ENCODE measurements at regions not wholly inside any gene's neighbourhood (a gene's known extent, or its start where the extent isn't known, plus 50 kb on each side); places are given as distances from the start of the nearest gene placed in this dataset.

- no peak for FAIRE-seq
- no peak for TF ChIP-seq CTCF (IDR thresholded peaks at IDR 0.05)
- no peaks in the 10 kb centered on the region for H3K36me3 ChIP-seq
- no peaks in the 10 kb centered on the region for H3K9me3 ChIP-seq
- WGBS, 2 donors = 92 to 93% methylated on average over 1 of the region's 1 CpG
- DNase-seq = no peak
- no peaks in the 10 kb centered on the region for H3K27me3 ChIP-seq
- no peak for ATAC-seq
- intact Hi-C loops (cut with DNase I) = no loop called here
- no peaks in the 10 kb centered on the region for H3K4me1 ChIP-seq
- no peak overlapping the region for H3K27ac ChIP-seq
- no peak overlapping the region for H3K4me3 ChIP-seq
Observed at GRCh38 chr20:24149175-24149574, 160.6 kb upstream of the GGTLC1 start.

- intact Hi-C loops (cut with DNase I) = no loop called here
- H3K4me1 ChIP-seq = no peaks in the 10 kb centered on the region
- ATAC-seq = no peak
- H3K27ac ChIP-seq = no peak overlapping the region
- WGBS, 2 donors = 80 to 86% methylated on average over 7 of the region's 7 CpGs
- TF ChIP-seq CTCF (IDR thresholded peaks at IDR 0.05) = no peak
- no peak for DNase-seq
- H3K27me3 ChIP-seq = no peaks in the 10 kb centered on the region
- H3K36me3 ChIP-seq = no peaks in the 10 kb centered on the region
- FAIRE-seq = no peak
- no peaks in the 10 kb centered on the region for H3K9me3 ChIP-seq
- H3K4me3 ChIP-seq = no peak overlapping the region
Observed at GRCh38 chr20:24148372-24148771, 159.8 kb upstream of the GGTLC1 start.

GRCh38 chr20:24147961-24148360 is 159.4 kb upstream of the GGTLC1 start:
- no peak for DNase-seq
- intact Hi-C loops (cut with DNase I) = no loop called here
- no peak for ATAC-seq
- no peak for TF ChIP-seq CTCF (IDR thresholded peaks at IDR 0.05)
- Histone ChIP-seq H3K27ac (no peak overlapping the region), H3K4me3 (no peak overlapping the region), H3K4me1 (no peaks in the 10 kb centered on the region), H3K36me3 (no peaks in the 10 kb centered on the region), H3K9me3 (no peaks in the 10 kb centered on the region), H3K27me3 (no peaks in the 10 kb centered on the region)
- 57 to 63% methylated on average over 4 of the region's 4 CpGs for WGBS, 2 donors
- FAIRE-seq = no peak

- no peaks in the 10 kb centered on the region for H3K27me3 ChIP-seq
- no peak for FAIRE-seq
- no peak for TF ChIP-seq CTCF (IDR thresholded peaks at IDR 0.05)
- no peak overlapping the region for H3K4me3 ChIP-seq
- WGBS, 2 donors = 83% methylated on average over 5 of the region's 5 CpGs
- no peaks in the 10 kb centered on the region for H3K36me3 ChIP-seq
- H3K4me1 ChIP-seq = no peaks in the 10 kb centered on the region
- no peak overlapping the region for H3K27ac ChIP-seq
- no peak for ATAC-seq
- intact Hi-C loops (cut with DNase I) = no loop called here
- H3K9me3 ChIP-seq = no peaks in the 10 kb centered on the region
- DNase-seq = no peak
Observed at GRCh38 chr20:24147479-24147878, 158.9 kb upstream of the GGTLC1 start.

- Histone ChIP-seq H3K27me3 (no peaks in the 10 kb centered on the region), H3K4me3 (no peak overlapping the region), H3K4me1 (no peaks in the 10 kb centered on the region), H3K27ac (no peak overlapping the region), H3K9me3 (no peaks in the 10 kb centered on the region), H3K36me3 (no peaks in the 10 kb centered on the region)
- ATAC-seq = peak in 2 of 4 donors; percentile 60 to 64
- peak in 2 of 6 donors; percentile 18 to 27 for DNase-seq
- FAIRE-seq = no peak
- no peak for TF ChIP-seq CTCF (IDR thresholded peaks at IDR 0.05)
- intact Hi-C loops (cut with DNase I) = no loop called here
Observed at GRCh38 chr20:24146231-24146634, 157.7 kb upstream of the GGTLC1 start.
